ENCODE measurements at regions not wholly inside any gene's neighbourhood (a gene's known extent, or its start where the extent isn't known, plus 50 kb on each side); places are given as distances from the start of the nearest gene placed in this dataset.

- no peak for ATAC-seq
These were observed 180.0 kb downstream of the MN1 start for GRCh38 chr22:27621486-27622070.

GRCh38 chr22:27624042-27624441, 177.5 kb downstream of the MN1 start:
- no peak for TF ChIP-seq SNAI2 (CRISPR knock-in tag; IDR thresholded peaks at IDR 0.05)
- no peak for TF ChIP-seq CREB5 (CRISPR knock-in tag; IDR thresholded peaks at IDR 0.05; ENCODE audit: low read depth)
- no peak for TF ChIP-seq ESRRG (CRISPR knock-in tag; IDR thresholded peaks at IDR 0.05)
- no peak for TF ChIP-seq CSRNP3 (CRISPR knock-in tag; IDR thresholded peaks at IDR 0.05)
- no peak for TF ChIP-seq ZNF70 (CRISPR knock-in tag; IDR thresholded peaks at IDR 0.05)
- no peak for TF ChIP-seq PPARA (CRISPR knock-in tag; IDR thresholded peaks at IDR 0.05; ENCODE audit: borderline replicate concordance)
- no peak for ATAC-seq

More at GRCh38 chr22:27621486-27622070, 180.0 kb downstream of the MN1 start:
- TF ChIP-seq ZFP30 (CRISPR knock-in tag; IDR thresholded peaks at IDR 0.05) (no peak), TCF4 (CRISPR knock-in tag; IDR thresholded peaks at IDR 0.05; ENCODE audit: borderline replicate concordance) (no peak)

- peak; percentile 47; the same call in 1 of the 3 replicates for ATAC-seq
- TF ChIP-seq OSR1 (CRISPR knock-in tag; IDR thresholded peaks at IDR 0.05): no peak
- no peak for TF ChIP-seq ISL1 (CRISPR knock-in tag; IDR thresholded peaks at IDR 0.05)
- no peak for TF ChIP-seq ZFP30 (CRISPR knock-in tag; IDR thresholded peaks at IDR 0.05)
- no peak for TF ChIP-seq ZFP3 (CRISPR knock-in tag; IDR thresholded peaks at IDR 0.05)
- no peak for TF ChIP-seq CSRNP3 (CRISPR knock-in tag; IDR thresholded peaks at IDR 0.05)
- TF ChIP-seq ZNF565 (CRISPR knock-in tag; conservative IDR thresholded peaks at IDR 0.05; ENCODE audit: low read depth): no peak
- TF ChIP-seq ZNF70 (CRISPR knock-in tag; IDR thresholded peaks at IDR 0.05): no peak
- TF ChIP-seq TSHZ2 (CRISPR knock-in tag; IDR thresholded peaks at IDR 0.05): no peak
- no peak for TF ChIP-seq PPARA (CRISPR knock-in tag; IDR thresholded peaks at IDR 0.05; ENCODE audit: borderline replicate concordance)
- no peak for TF ChIP-seq TCF4 (CRISPR knock-in tag; IDR thresholded peaks at IDR 0.05; ENCODE audit: borderline replicate concordance)
- no peak for TF ChIP-seq RARB (CRISPR knock-in tag; IDR thresholded peaks at IDR 0.05)
- no peak for TF ChIP-seq BACH2 (CRISPR knock-in tag; IDR thresholded peaks at IDR 0.05; ENCODE audit: borderline replicate concordance)
- no peak for TF ChIP-seq ZC3H10 (CRISPR knock-in tag; IDR thresholded peaks at IDR 0.05)
- TF ChIP-seq ESRRG (CRISPR knock-in tag; IDR thresholded peaks at IDR 0.05): no peak
- no peak for TF ChIP-seq SNAI2 (CRISPR knock-in tag; IDR thresholded peaks at IDR 0.05)
- no peak for TF ChIP-seq TOX (CRISPR knock-in tag; IDR thresholded peaks at IDR 0.05; ENCODE audit: borderline replicate concordance)
- no peak for TF ChIP-seq ZNF8 (CRISPR knock-in tag; IDR thresholded peaks at IDR 0.05)
- TF ChIP-seq CSDC2 (CRISPR knock-in tag; IDR thresholded peaks at IDR 0.05): no peak
- no peak for TF ChIP-seq POU6F1 (CRISPR knock-in tag; IDR thresholded peaks at IDR 0.05; ENCODE audit: borderline replicate concordance, low read depth)
These were observed 176.9 kb downstream of the MN1 start for GRCh38 chr22:27624705-27625104.
